Loucy (cell line): ENCODE measurements at regions not wholly inside any gene's neighbourhood (a gene's known extent, or its start where the extent isn't known, plus 50 kb on each side); places are given as distances from the start of the nearest gene placed in this dataset.

Experiments
- H2AFZ ChIP-seq: fragments of 200-600 bp; sonication (generic); 2 replicates; pipeline ENCODE4 v1.6.0; 2016; ENCODE audit warnings: antibody characterized with exemption, mild to moderate bottlenecking, low read length, moderate library complexity
- H3F3A ChIP-seq: fragments of 200-600 bp; 2 replicates; pipeline ENCODE4 v1.6.0; 2016; ENCODE audit warnings: antibody characterized with exemption, low read depth, mild to moderate bottlenecking
- H3K27me3 ChIP-seq: fragments of 200-600 bp; sonication (generic); 2 replicates; pipeline ENCODE4 v1.6.1; 2014; ENCODE audit warnings: low read length, mild to moderate bottlenecking; ENCODE audit not compliant: insufficient read depth, poor library complexity, severe bottlenecking
- H3K36me3 ChIP-seq: fragments of 200-600 bp; sonication (generic); 2 replicates; pipeline ENCODE4 v1.6.1; 2016; ENCODE audit warnings: low read length; ENCODE audit not compliant: insufficient read depth
- H3K4me1 ChIP-seq: fragments of 200-600 bp; sonication (generic); 2 replicates; pipeline ENCODE4 v1.5.1; 2014; ENCODE audit warnings: low read length, mild to moderate bottlenecking; ENCODE audit not compliant: insufficient read depth, poor library complexity, severe bottlenecking
- H3K4me2 ChIP-seq: fragments of 200-600 bp; sonication (generic); 2 replicates; pipeline ENCODE4 v1.6.0; 2014; ENCODE audit warnings: antibody characterized with exemption, low read length, low read depth, mild to moderate bottlenecking; ENCODE audit not compliant: poor library complexity, severe bottlenecking
- H3K4me3 ChIP-seq: fragments of 200-600 bp; sonication (generic); 2 replicates; pipeline ENCODE4 v1.5.1; 2014; ENCODE audit warnings: low read length, mild to moderate bottlenecking, mixed read lengths; ENCODE audit not compliant: poor library complexity, severe bottlenecking
- H3K79me2 ChIP-seq: fragments of 200-600 bp; sonication (generic); 2 replicates; pipeline ENCODE4 v1.6.1; 2014; ENCODE audit warnings: low read length; ENCODE audit not compliant: insufficient read depth
- H3K9ac ChIP-seq: fragments of 200-600 bp; sonication (generic); 2 replicates; pipeline ENCODE4 v1.6.0; 2014; ENCODE audit warnings: mild to moderate bottlenecking, low read depth, low read length, moderate library complexity; ENCODE audit not compliant: poor library complexity, severe bottlenecking
- H3K9me2 ChIP-seq: fragments of 200-600 bp; sonication (generic); replicated peaks from 2 replicates; pipeline ENCODE4 v1.6.1; 2016; ENCODE audit warnings: low read depth, low read length, mixed read lengths
- H3K9me3 ChIP-seq: fragments of 200-600 bp; sonication (generic); 2 replicates; pipeline ENCODE4 v1.6.1; 2014; ENCODE audit warnings: mild to moderate bottlenecking, antibody characterized with exemption, low read length, low read depth; ENCODE audit not compliant: insufficient read depth
- H4K20me1 ChIP-seq: fragments of 200-600 bp; sonication (generic); 2 replicates; pipeline ENCODE4 v1.6.0; 2014; ENCODE audit warnings: antibody characterized with exemption, low read length, mild to moderate bottlenecking; ENCODE audit not compliant: insufficient read depth, poor library complexity, severe bottlenecking
- EZH2phosphoT487 ChIP-seq: fragments of 200-600 bp; IDR thresholded peaks from 2 replicates; pipeline ENCODE4 v1.6.1; 2018; ENCODE audit warnings: antibody characterized with exemption, mild to moderate bottlenecking, moderate library complexity, borderline replicate concordance
- TF ChIP-seq, protein P1 (sequence below): fragments of 200-600 bp; sonication (generic); conservative IDR thresholded peaks from 2 replicates; pipeline ENCODE4 v1.5.1; 2014; ENCODE audit warnings: mild to moderate bottlenecking, antibody characterized with exemption, low read length

- Histone ChIP-seq H3K9ac (no peak overlapping the region), H3K4me3 (no peak overlapping the region), H3K36me3 (no peaks in the 10 kb centered on the region), H3K4me2 (no peak overlapping the region), H3K79me2 (no peaks in the 10 kb centered on the region), H3F3A (no peaks in the 10 kb centered on the region), H3K9me3 (no peaks in the 10 kb centered on the region), H3K4me1 (no peaks in the 10 kb centered on the region), H2AFZ (no peak overlapping the region), H4K20me1 (no peaks in the 10 kb centered on the region), H3K9me2 (no peaks in the 10 kb centered on the region), H3K27me3 (no peaks in the 10 kb centered on the region)
- TF ChIP-seq, protein P1, sequence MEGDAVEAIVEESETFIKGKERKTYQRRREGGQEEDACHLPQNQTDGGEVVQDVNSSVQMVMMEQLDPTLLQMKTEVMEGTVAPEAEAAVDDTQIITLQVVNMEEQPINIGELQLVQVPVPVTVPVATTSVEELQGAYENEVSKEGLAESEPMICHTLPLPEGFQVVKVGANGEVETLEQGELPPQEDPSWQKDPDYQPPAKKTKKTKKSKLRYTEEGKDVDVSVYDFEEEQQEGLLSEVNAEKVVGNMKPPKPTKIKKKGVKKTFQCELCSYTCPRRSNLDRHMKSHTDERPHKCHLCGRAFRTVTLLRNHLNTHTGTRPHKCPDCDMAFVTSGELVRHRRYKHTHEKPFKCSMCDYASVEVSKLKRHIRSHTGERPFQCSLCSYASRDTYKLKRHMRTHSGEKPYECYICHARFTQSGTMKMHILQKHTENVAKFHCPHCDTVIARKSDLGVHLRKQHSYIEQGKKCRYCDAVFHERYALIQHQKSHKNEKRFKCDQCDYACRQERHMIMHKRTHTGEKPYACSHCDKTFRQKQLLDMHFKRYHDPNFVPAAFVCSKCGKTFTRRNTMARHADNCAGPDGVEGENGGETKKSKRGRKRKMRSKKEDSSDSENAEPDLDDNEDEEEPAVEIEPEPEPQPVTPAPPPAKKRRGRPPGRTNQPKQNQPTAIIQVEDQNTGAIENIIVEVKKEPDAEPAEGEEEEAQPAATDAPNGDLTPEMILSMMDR = no peak
- TF ChIP-seq EZH2phosphoT487 = no peak
Observed at GRCh38 chr3:145754605-145755289, 406.2 kb downstream of the PLOD2 start.

- Histone ChIP-seq H2AFZ (no peak overlapping the region), H3K79me2 (no peaks in the 10 kb centered on the region), H3K4me1 (no peaks in the 10 kb centered on the region), H4K20me1 (no peaks in the 10 kb centered on the region), H3K36me3 (no peaks in the 10 kb centered on the region), H3K4me3 (no peak overlapping the region), H3K9me2 (no peaks in the 10 kb centered on the region), H3K4me2 (no peak overlapping the region), H3F3A (no peaks in the 10 kb centered on the region), H3K9ac (no peak overlapping the region), H3K9me3 (no peaks in the 10 kb centered on the region), H3K27me3 (no peaks in the 10 kb centered on the region)
- TF ChIP-seq, protein P1 = no peak
- no peak for TF ChIP-seq EZH2phosphoT487
Observed at GRCh38 chr3:145760036-145760435, 400.9 kb downstream of the PLOD2 start.

- no peak overlapping the region for H3K4me2 ChIP-seq
- H4K20me1 ChIP-seq = no peaks in the 10 kb centered on the region
- H3K4me1 ChIP-seq = no peaks in the 10 kb centered on the region
- no peaks in the 10 kb centered on the region for H3K9me2 ChIP-seq
- no peak overlapping the region for H3K4me3 ChIP-seq
- H3K79me2 ChIP-seq = no peaks in the 10 kb centered on the region
- no peak overlapping the region for H2AFZ ChIP-seq
- TF ChIP-seq EZH2phosphoT487 = no peak
- TF ChIP-seq, protein P1 = peak; percentile 45
- no peak overlapping the region for H3K9ac ChIP-seq
- no peaks in the 10 kb centered on the region for H3K9me3 ChIP-seq
- H3K27me3 ChIP-seq = no peaks in the 10 kb centered on the region
- no peaks in the 10 kb centered on the region for H3F3A ChIP-seq
- H3K36me3 ChIP-seq = no peaks in the 10 kb centered on the region
Observed at GRCh38 chr3:145767909-145768308, 393.1 kb downstream of the PLOD2 start.
